HEK293T (cell line): ENCODE measurements at regions not wholly inside any gene's neighbourhood (a gene's known extent, or its start where the extent isn't known, plus 50 kb on each side); places are given as distances from the start of the nearest gene placed in this dataset.
A peak's percentile ranks its signal among the peaks of the same experiment; 100 is the strongest.

Experiments used
- CTCF ChIA-PET: fragments of 350-600 bp; formaldehyde crosslinking; extraction: SDS; loops from one replicate; lab custom pipeline; 2021; ENCODE audit warnings: antibody characterized with exemption, inconsistent platforms; lab: Yijun Ruan, JAX
- POLR2A ChIA-PET: fragments of 350-600 bp; formaldehyde crosslinking; extraction: SDS; loops from one replicate; lab custom pipeline; 2020; ENCODE audit warnings: antibody characterized with exemption, inconsistent platforms; lab: Yijun Ruan, JAX
- DNase-seq: peaks from one replicate; pipeline ENCODE4 v3.0.0; 2012; ENCODE audit warnings: mixed read lengths; ENCODE audit errors: extremely low spot score
- ARNT ChIP-seq: fragments of 450-650 bp; IDR thresholded peaks from 2 replicates; pipeline ENCODE4 v1.6.1; 2017; ENCODE audit warnings: mild to moderate bottlenecking
- BHLHE40 ChIP-seq: fragments of 450-650 bp; IDR thresholded peaks from 2 replicates; pipeline ENCODE4 v1.6.1; 2016; ENCODE audit warnings: mild to moderate bottlenecking, moderate library complexity, borderline replicate concordance
- CTBP1 ChIP-seq: fragments of 450-650 bp; IDR thresholded peaks from 2 replicates; pipeline ENCODE4 v1.6.1; 2016; ENCODE audit warnings: borderline replicate concordance
- ELF4 ChIP-seq: fragments of 450-650 bp; IDR thresholded peaks from 2 replicates; pipeline ENCODE4 v1.6.1; 2017; ENCODE audit warnings: antibody characterized with exemption
- FOXA1 ChIP-seq: fragments of 450-650 bp; IDR thresholded peaks from 2 replicates; pipeline ENCODE4 v1.6.1; 2016; ENCODE audit warnings: mild to moderate bottlenecking
- FOXK2 ChIP-seq: fragments of 450-650 bp; IDR thresholded peaks from 2 replicates; pipeline ENCODE4 v1.6.1; 2016; ENCODE audit warnings: mild to moderate bottlenecking
- FOXM1 ChIP-seq: fragments of 450-650 bp; IDR thresholded peaks from 2 replicates; pipeline ENCODE4 v1.6.1; 2017; ENCODE audit warnings: mild to moderate bottlenecking, borderline replicate concordance
- HDGF ChIP-seq: fragments of 450-650 bp; IDR thresholded peaks from 2 replicates; pipeline ENCODE4 v1.6.1; 2017; ENCODE audit warnings: antibody characterized with exemption, borderline replicate concordance
- L3MBTL2 ChIP-seq: fragments of 450-650 bp; conservative IDR thresholded peaks from 2 replicates; pipeline ENCODE4 v1.6.1; 2016; ENCODE audit warnings: mild to moderate bottlenecking
- LEF1 ChIP-seq: fragments of 450-650 bp; IDR thresholded peaks from 2 replicates; pipeline ENCODE4 v1.6.1; 2017; ENCODE audit warnings: mild to moderate bottlenecking, borderline replicate concordance
- NFRKB ChIP-seq: fragments of 450-650 bp; IDR thresholded peaks from 2 replicates; pipeline ENCODE4 v1.6.1; 2016; ENCODE audit warnings: mild to moderate bottlenecking, moderate library complexity
- SP1 ChIP-seq: fragments of 450-650 bp; IDR thresholded peaks from 2 replicates; pipeline ENCODE4 v1.6.1; 2017
- SUZ12 ChIP-seq: fragments of 450-650 bp; IDR thresholded peaks from 2 replicates; pipeline ENCODE4 v1.6.1; 2016; ENCODE audit warnings: mild to moderate bottlenecking
- TARDBP ChIP-seq: fragments of 450-650 bp; IDR thresholded peaks from 2 replicates; pipeline ENCODE4 v1.6.1; 2016
- ZNF384 ChIP-seq: fragments of 450-650 bp; IDR thresholded peaks from 2 replicates; pipeline ENCODE4 v1.6.1; 2016
- TF ChIP-seq, protein P1 (sequence below): fragments of 450-650 bp; IDR thresholded peaks from 2 replicates; pipeline ENCODE4 v1.6.1; 2016

DNA sequence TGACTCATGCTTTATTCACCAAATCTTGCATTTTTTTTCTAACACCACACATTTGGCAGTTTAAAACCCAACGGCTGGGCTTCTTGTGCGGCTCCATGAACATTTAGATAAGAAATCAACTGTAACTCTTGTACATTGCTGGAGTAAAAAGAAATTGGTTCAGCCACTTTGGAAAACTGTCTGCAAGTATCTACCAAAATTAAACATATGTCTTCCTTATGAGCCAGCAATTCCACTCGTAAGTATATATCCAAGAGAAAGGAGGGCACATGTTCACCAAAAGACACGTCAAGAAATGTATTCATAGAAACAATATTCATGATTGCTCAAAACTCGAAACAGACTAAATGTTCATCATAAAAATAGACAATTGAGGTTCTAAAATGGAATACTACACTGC, 291.9 kb upstream of the POU1F1 start:
- CTCF ChIA-PET = no interaction called here
- POLR2A ChIA-PET = no interaction called here
- DNase-seq = no peak
- no peak for TF ChIP-seq BHLHE40
- no peak for TF ChIP-seq ZNF384
- TF ChIP-seq SUZ12 = no peak

- DNase-seq = no peak
- no peak for TF ChIP-seq ZNF384
- TF ChIP-seq, protein P1, sequence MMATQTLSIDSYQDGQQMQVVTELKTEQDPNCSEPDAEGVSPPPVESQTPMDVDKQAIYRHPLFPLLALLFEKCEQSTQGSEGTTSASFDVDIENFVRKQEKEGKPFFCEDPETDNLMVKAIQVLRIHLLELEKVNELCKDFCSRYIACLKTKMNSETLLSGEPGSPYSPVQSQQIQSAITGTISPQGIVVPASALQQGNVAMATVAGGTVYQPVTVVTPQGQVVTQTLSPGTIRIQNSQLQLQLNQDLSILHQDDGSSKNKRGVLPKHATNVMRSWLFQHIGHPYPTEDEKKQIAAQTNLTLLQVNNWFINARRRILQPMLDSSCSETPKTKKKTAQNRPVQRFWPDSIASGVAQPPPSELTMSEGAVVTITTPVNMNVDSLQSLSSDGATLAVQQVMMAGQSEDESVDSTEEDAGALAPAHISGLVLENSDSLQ = peak; percentile 62; the same call in 1 of the 2 replicates
- ChIA-PET POLR2A (interaction anchor here (0.6 kb wide), 1 partner anchor 144 kb away, joined by 3 read pairs; no protein-coding TSS in a partner anchor), CTCF (interaction anchor here (0.6 kb wide), 1 partner anchor 83 kb away, joined by 3 read pairs; no protein-coding TSS in a partner anchor)
Measured at GRCh38 chr3:87564438-87564837, 288.1 kb upstream of the POU1F1 start.

DNA sequence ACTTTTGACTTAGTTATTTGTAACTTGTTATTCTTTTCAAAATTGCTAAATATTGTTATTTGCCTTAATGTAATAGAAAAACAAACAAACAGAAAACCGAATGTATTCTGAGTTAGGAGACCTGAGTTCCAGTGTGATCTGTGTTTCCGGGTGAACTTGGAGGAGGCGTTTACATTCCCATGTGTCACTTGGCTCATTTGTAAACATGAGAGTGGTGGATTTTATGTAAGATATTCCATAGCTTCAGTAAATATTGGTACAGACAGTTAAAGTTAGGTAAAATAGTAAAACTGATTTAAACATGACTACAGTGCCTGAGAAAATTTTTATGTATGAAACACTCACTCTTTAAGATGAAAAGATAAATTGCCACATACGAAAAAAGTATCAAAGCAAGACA, 287.3 kb upstream of the POU1F1 start:
- DNase-seq = no peak
- POLR2A ChIA-PET = interaction anchor here (0.6 kb wide), 1 partner anchor 144 kb away, joined by 3 read pairs; no protein-coding TSS in a partner anchor
- TF ChIP-seq FOXA1 (no peak), L3MBTL2 (no peak)
- CTCF ChIA-PET = interaction anchor here (0.6 kb wide), 1 partner anchor 84 kb away, joined by 3 read pairs; no protein-coding TSS in a partner anchor

DNA sequence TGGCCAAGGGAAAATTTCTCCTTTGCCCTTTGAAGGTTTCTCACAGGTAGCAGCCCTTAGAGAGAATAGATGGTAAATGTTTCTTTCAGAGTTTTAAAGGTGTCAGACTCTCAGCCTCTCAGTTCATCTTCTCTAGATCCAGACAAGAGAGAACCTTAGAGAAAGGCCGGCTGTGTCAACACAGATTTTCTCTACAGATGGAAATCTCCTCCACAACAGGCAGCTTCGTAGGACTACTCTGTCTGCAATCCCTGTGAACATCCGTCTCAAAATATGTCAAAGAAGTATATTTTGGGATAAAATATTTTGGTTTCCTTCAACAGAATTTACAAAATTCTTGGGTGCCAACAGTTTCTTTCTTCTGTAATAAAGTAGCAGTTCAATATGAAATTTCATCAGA, 282.1 kb upstream of the POU1F1 start:
- CTCF ChIA-PET = no interaction called here
- no peak for DNase-seq
- no peak for TF ChIP-seq FOXM1
- POLR2A ChIA-PET = no interaction called here

GRCh38 chr3:87555290-87555689, 278.9 kb upstream of the POU1F1 start:
- no peak for DNase-seq
- ChIA-PET POLR2A (no interaction called here), CTCF (no interaction called here)
- TF ChIP-seq ZNF384 = no peak
- TF ChIP-seq, protein P1 = no peak
- no peak for TF ChIP-seq ARNT
- TF ChIP-seq L3MBTL2 = no peak
- no peak for TF ChIP-seq FOXK2
- TF ChIP-seq SUZ12 = no peak
- no peak for TF ChIP-seq BHLHE40
- TF ChIP-seq FOXM1 = no peak
- no peak for TF ChIP-seq NFRKB
- no peak for TF ChIP-seq SP1
- TF ChIP-seq FOXA1 = no peak
- TF ChIP-seq TARDBP = no peak
- TF ChIP-seq CTBP1 = no peak
- no peak for TF ChIP-seq ELF4
- no peak for TF ChIP-seq LEF1
- no peak for TF ChIP-seq HDGF

DNA sequence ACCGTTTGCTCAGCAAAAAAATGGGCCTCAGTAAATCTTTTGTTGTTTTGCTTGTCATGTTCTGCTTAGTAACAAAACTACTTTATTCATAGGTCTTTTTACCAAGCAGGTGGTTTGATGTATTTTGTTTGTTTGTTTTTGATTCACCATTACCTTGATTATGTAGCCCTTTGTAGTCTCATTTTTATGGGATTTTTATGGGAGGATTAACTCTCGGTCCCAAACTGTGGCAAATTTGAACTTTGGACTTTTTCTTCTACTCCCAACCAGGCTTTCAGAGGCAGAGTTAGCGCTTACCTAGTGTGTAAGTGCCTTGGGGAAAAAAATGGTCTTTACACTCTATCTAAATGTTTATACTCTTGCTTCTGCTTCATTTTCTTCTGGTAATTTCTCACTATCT, 276.7 kb upstream of the POU1F1 start:
- TF ChIP-seq HDGF (no peak), ZNF384 (0 out of 2 replicates have a peak, but pooled peaks have one; percentile 6), L3MBTL2 (no peak), LEF1 (no peak), CTBP1 (peak; percentile 67; the same call in 1 of the 2 replicates)
- ChIA-PET POLR2A (no interaction called here), CTCF (no interaction called here)
- no peak for DNase-seq

- ChIA-PET POLR2A (no interaction called here), CTCF (no interaction called here)
- TF ChIP-seq, protein P1 = no peak
- TF ChIP-seq LEF1 = no peak
- DNase-seq = no peak
Measured at GRCh38 chr3:87550892-87551291, 274.5 kb upstream of the POU1F1 start.

DNA sequence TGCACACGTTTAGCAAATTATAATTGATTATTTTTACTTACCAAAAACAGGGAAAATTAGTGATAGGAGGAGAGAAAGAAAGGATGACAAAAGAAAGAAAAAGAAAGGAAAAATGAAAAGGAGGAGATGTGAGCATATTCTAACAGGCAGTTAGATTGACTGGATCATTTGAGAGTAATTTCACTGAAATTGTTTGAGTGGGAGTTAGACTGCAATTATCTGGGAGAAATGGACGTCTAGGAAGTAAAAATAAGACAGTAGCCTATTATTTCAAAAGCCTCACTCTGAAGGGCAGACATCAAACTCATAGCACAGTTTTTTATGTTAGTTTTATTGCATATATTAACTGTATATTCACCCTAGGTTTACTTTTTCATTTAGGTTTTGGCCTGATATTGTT, 272.8 kb upstream of the POU1F1 start:
- ChIA-PET CTCF (no interaction called here), POLR2A (no interaction called here)
- no peak for DNase-seq
- TF ChIP-seq FOXA1 (no peak), ARNT (no peak), FOXK2 (no peak), ELF4 (no peak), TARDBP (no peak), CTBP1 (no peak), BHLHE40 (no peak)
- TF ChIP-seq, protein P1 = no peak
